ENCODE measurements at regions not wholly inside any gene's neighbourhood (a gene's known extent, or its start where the extent isn't known, plus 50 kb on each side); places are given as distances from the start of the nearest gene placed in this dataset.

- H3K14ac ChIP-seq (replicated peaks; ENCODE audit: low read depth, low read length) = no peak overlapping the region
- no peak overlapping the region for H2BK20ac ChIP-seq (ENCODE audit: low read depth, low read length)
- H4K91ac ChIP-seq (ENCODE audit: insufficient read depth, low read depth, low read length) = no peak overlapping the region
- H3K9me3 ChIP-seq (ENCODE audit: control insufficient read depth, insufficient read depth, low read length) = peaks cover 18% of the 10 kb centered on the region
- intact Hi-C loops (cut with micrococcal nuclease) = no loop called here
- ChIA-PET CTCF (no interaction called here), POLR2A (ENCODE audit: unreplicated experiment) (no interaction called here)
- no peak overlapping the region for H4K5ac ChIP-seq (ENCODE audit: low read depth, low read length)
- no peak overlapping the region for H2BK15ac ChIP-seq (ENCODE audit: low read depth, low read length)
- H3K23ac ChIP-seq (ENCODE audit: low read depth, low read length) = no peak overlapping the region
- no peak overlapping the region for H2AK5ac ChIP-seq (ENCODE audit: low read depth, low read length)
- H2AFZ ChIP-seq (replicated peaks; ENCODE audit: low read length, poor library complexity) = no peak overlapping the region
- H3K79me1 ChIP-seq (ENCODE audit: low read depth in 1 of 2, low read length in 2 of 2) = no peaks in the 10 kb centered on the region
- dilution Hi-C loops (cut with HindIII; ENCODE audit: low sequenced_read_pairs, unreplicated experiment) = no loop called here
- H2AK9ac ChIP-seq (replicated peaks; ENCODE audit: low read depth, low read length, poor library complexity) = no peak overlapping the region
- DNase-seq (no peak), ATAC-seq (ENCODE audit: low read depth) (no peak)
- 77% methylated on average over 2 of the region's 3 CpGs; no CpG with 5 or more reads in 1 of the 2 experiments for WGBS, 2 experiments (ENCODE audit: extremely low coverage in 2 of 2, insufficient read length in 1 of 2)
- no TSS peak for BruUV-seq (replicated peaks)
- H3K4me1 ChIP-seq (ENCODE audit: control insufficient read depth, insufficient read depth, low read length) = no peaks in the 10 kb centered on the region
- no peaks in the 10 kb centered on the region for H3K36me3 ChIP-seq (ENCODE audit: control insufficient read depth, insufficient read depth, low read length)
- H3K9me1 ChIP-seq (ENCODE audit: insufficient read depth, low read length) = no peaks in the 10 kb centered on the region
- no peak overlapping the region for H4K8ac ChIP-seq (ENCODE audit: low read depth in 2 of 2, low read length in 2 of 2)
- no peak overlapping the region for H3K27ac ChIP-seq (ENCODE audit: insufficient read depth, low read length)
- H4K20me1 ChIP-seq (ENCODE audit: insufficient read depth, low read length) = no peaks in the 10 kb centered on the region
- in situ Hi-C loops (cut with MboI; ENCODE audit: low sequenced_read_pairs) = loop anchor here (25.0 kb wide), 1 partner anchor 105 kb away; no protein-coding TSS in a partner anchor
- H3K4me2 ChIP-seq (ENCODE audit: low read depth, low read length) = no peak overlapping the region
- no peak overlapping the region for H3K4ac ChIP-seq (ENCODE audit: low read depth, low read length)
- H3K56ac ChIP-seq (ENCODE audit: extremely low read depth, insufficient read depth, low read length) = no peak overlapping the region
- TF ChIP-seq NFE2L2 (IDR thresholded peaks at IDR 0.05; ENCODE audit: low read depth, low read length) (no peak), MAFK (IDR thresholded peaks at IDR 0.05; ENCODE audit: low read depth, low read length) (no peak), USF2 (IDR thresholded peaks at IDR 0.05; ENCODE audit: low read depth, low read length) (no peak), MAZ (IDR thresholded peaks at IDR 0.05; ENCODE audit: borderline replicate concordance, low read depth, low read length) (no peak), BHLHE40 (IDR thresholded peaks at IDR 0.05; ENCODE audit: low read depth, low read length) (no peak), FOS (IDR thresholded peaks at IDR 0.05; ENCODE audit: low read depth, low read length) (no peak), MXI1 (IDR thresholded peaks at IDR 0.05; ENCODE audit: borderline replicate concordance, low read depth, low read length) (no peak), POLR2A (IDR thresholded peaks at IDR 0.05; ENCODE audit: low read depth, low read length) (no peak), CHD1 (IDR thresholded peaks at IDR 0.05; ENCODE audit: low read depth, low read length) (no peak), CEBPB (IDR thresholded peaks at IDR 0.05; ENCODE audit: low read depth, low read length) (no peak), CTCF (conservative IDR thresholded peaks at IDR 0.05; ENCODE audit: low read depth, low read length) (no peak), RAD21 (IDR thresholded peaks at IDR 0.05; ENCODE audit: low read length) (no peak), RCOR1 (IDR thresholded peaks at IDR 0.05; ENCODE audit: insufficient replicate concordance, low read length) (no peak), ELK1 (IDR thresholded peaks at IDR 0.05; ENCODE audit: borderline replicate concordance, low read depth, low read length) (no peak), RFX5 (IDR thresholded peaks at IDR 0.05; ENCODE audit: low read depth, low read length) (no peak)
- no peak overlapping the region for H3K18ac ChIP-seq (ENCODE audit: low read depth, low read length)
- no peak overlapping the region for H3K4me3 ChIP-seq (ENCODE audit: insufficient read depth, low read depth, low read length)
- H2BK5ac ChIP-seq (ENCODE audit: low read depth, low read length, poor library complexity, severe bottlenecking) = no peak overlapping the region
- no peaks in the 10 kb centered on the region for H3K27me3 ChIP-seq (ENCODE audit: control insufficient read depth, insufficient read depth, low read length)
- H2BK120ac ChIP-seq (ENCODE audit: low read depth, low read length) = no peak overlapping the region
- no peak overlapping the region for H3K9ac ChIP-seq (ENCODE audit: low read depth, low read length)
Measured at GRCh38 chr16:5557448-5557847, 459.9 kb upstream of the EEF2KMT start.
